Peyer's patch (tissue), 4 donors: ENCODE measurements at regions not wholly inside any gene's neighbourhood (a gene's known extent, or its start where the extent isn't known, plus 50 kb on each side); places are given as distances from the start of the nearest gene placed in this dataset.

Source experiments
- POLR2A ChIP-seq, 2 donors: fragments of 450-650 bp; IDR thresholded peaks; one replicate each; pipeline ENCODE4 v1.5.1; 2017; ENCODE audit warnings: antibody characterized with exemption in 2 of 2, mild to moderate bottlenecking in 2 of 2, moderate library complexity in 2 of 2
- TF ChIP-seq, protein P1 (sequence below), 6 experiments: fragments of 450-650 bp in 4 of 6; fragments of 200-600 bp in 2 of 6; sonication (generic) in 1 of 6; IDR thresholded peaks; one replicate each; pipeline ENCODE4 v1.5.1; 2017 to 2019; ENCODE audit warnings: antibody characterized with exemption in 6 of 6, mild to moderate bottlenecking in 3 of 6, moderate library complexity in 1 of 6

- TF ChIP-seq, protein P1, sequence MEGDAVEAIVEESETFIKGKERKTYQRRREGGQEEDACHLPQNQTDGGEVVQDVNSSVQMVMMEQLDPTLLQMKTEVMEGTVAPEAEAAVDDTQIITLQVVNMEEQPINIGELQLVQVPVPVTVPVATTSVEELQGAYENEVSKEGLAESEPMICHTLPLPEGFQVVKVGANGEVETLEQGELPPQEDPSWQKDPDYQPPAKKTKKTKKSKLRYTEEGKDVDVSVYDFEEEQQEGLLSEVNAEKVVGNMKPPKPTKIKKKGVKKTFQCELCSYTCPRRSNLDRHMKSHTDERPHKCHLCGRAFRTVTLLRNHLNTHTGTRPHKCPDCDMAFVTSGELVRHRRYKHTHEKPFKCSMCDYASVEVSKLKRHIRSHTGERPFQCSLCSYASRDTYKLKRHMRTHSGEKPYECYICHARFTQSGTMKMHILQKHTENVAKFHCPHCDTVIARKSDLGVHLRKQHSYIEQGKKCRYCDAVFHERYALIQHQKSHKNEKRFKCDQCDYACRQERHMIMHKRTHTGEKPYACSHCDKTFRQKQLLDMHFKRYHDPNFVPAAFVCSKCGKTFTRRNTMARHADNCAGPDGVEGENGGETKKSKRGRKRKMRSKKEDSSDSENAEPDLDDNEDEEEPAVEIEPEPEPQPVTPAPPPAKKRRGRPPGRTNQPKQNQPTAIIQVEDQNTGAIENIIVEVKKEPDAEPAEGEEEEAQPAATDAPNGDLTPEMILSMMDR (IDR thresholded peaks at IDR 0.05), result no peak
- TF ChIP-seq POLR2A (IDR thresholded peaks at IDR 0.05), result no peak
Observed at GRCh38 chr12:84572196-84572595, 340.4 kb downstream of the SLC6A15 start.
